C4-2B (cell line): ENCODE measurements at regions not wholly inside any gene's neighbourhood (a gene's known extent, or its start where the extent isn't known, plus 50 kb on each side); places are given as distances from the start of the nearest gene placed in this dataset.

Source experiments
- H3K27ac ChIP-seq: fragments of 450-650 bp; 2 replicates; pipeline ENCODE4 v1.5.1; 2017
- ZFX ChIP-seq: fragments of 450-650 bp; IDR thresholded peaks from 2 replicates; pipeline ENCODE4 v1.6.1; 2017
- TF ChIP-seq, protein P1 (sequence below): fragments of 450-650 bp; conservative IDR thresholded peaks from 2 replicates; pipeline ENCODE4 v1.5.1; 2017; ENCODE audit warnings: mild to moderate bottlenecking

DNA sequence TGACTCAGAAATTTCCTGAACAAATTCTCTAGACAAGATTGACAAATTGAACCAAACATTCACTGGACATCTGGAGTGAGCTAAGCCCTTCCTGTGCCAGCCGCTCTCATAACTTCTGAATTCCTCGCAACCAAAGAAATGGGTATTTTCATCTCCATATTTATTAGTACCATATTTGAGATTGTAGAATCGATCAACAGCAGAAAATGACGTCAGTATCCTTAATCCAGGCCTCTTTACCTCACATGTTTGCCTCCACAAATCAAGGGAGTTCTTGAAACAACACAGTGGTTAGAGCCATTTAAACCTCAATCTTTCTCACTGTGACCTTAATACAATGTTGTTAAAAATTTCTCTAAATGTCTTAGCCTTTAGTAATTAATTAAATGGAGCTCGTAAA is 735.6 kb upstream of the SORCS1 start:
- TF ChIP-seq, protein P1, sequence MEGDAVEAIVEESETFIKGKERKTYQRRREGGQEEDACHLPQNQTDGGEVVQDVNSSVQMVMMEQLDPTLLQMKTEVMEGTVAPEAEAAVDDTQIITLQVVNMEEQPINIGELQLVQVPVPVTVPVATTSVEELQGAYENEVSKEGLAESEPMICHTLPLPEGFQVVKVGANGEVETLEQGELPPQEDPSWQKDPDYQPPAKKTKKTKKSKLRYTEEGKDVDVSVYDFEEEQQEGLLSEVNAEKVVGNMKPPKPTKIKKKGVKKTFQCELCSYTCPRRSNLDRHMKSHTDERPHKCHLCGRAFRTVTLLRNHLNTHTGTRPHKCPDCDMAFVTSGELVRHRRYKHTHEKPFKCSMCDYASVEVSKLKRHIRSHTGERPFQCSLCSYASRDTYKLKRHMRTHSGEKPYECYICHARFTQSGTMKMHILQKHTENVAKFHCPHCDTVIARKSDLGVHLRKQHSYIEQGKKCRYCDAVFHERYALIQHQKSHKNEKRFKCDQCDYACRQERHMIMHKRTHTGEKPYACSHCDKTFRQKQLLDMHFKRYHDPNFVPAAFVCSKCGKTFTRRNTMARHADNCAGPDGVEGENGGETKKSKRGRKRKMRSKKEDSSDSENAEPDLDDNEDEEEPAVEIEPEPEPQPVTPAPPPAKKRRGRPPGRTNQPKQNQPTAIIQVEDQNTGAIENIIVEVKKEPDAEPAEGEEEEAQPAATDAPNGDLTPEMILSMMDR: no peak
- TF ChIP-seq ZFX: no peak
- H3K27ac ChIP-seq: no peak overlapping the region

DNA sequence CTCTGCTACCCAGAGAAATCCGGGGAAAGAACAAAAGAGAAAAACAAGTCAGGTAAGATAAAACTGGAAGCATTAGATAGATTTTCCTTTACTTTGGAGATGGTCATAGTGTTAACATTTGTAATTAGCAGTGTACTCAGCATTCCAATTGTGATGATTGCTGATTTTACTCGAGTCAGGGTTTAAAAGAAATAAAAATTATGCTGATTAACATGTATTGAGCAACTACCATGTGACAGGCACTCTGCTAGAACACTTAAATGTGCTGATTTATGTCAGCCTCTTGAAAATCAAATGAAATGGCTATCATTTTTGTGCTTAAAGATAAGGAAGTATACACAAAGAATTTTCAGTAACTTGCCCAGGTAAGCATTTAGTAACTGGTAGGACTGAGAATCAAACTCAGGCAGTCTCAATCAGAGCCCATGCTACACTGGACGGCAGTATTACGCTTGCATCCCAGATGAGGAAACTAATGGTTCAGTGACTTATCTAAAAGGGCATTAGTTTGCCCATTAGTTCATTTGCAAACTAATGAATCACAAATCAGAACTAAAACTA is 735.1 kb upstream of the SORCS1 start:
- TF ChIP-seq ZFX: no peak
- TF ChIP-seq, protein P1: no peak
- no peak overlapping the region for H3K27ac ChIP-seq

DNA sequence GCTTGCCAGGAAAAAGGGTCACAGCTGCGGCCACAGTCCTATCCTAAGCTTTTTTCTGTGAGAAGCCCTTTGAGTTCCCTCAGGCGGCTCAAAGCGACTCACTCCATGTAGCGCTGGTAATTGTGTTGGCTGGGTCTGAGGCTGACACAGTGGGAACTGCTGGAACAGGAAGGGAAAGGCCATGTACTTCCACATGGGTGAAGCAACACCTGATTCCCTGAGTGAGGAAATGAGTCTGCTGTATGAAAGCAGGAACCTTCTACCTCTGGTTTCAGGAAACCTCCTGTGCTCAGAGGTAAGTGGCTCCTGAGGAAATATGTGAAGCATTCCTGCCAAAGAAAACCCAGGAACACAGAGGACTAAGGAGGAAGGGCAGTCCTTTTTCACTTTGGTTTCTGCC is 734.6 kb upstream of the SORCS1 start:
- no peak for TF ChIP-seq ZFX
- TF ChIP-seq, protein P1: no peak

DNA sequence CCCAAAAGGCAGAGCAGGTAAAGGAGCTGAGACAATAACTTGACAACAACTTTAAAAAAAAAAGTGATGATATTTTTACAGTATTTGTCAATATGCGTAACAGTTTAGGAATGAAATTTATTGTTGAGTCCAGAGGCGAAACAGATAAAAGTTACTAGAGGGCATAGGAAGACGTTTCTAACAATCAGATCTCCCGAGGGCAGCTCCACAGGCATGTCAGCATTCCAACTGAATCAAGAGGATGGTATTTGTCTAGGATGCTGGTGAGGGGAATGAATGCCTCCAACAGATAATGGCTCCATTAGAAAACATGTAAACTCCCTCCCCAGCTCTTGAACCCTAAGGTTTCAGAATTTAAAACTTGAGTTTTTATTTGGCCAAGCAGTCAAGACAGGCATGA is 733.9 kb upstream of the SORCS1 start:
- H3K27ac ChIP-seq: no peak overlapping the region
- TF ChIP-seq, protein P1: no peak
- TF ChIP-seq ZFX: no peak

More for the DNA sequence above, 734.6 kb upstream of the SORCS1 start:
- H3K27ac ChIP-seq: no peak overlapping the region

DNA sequence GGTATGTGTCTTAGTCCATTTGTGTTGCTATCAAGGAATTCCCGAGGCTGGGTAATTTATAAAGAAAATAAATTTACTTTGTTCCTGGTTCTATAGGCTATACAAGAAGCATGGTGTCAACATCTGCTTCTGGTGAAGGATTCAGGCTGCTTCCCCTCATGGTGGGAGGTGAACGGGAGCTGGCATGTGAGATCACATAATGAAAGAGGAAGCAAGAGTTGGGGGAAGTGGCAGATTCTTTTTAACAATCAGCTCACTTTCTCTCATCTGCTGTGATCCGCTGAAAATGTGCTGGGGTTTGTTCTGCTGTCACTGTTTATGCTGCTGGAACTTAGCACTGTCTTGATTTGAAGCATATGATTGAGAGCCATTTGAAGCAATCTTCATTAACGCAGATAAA is 730.0 kb upstream of the SORCS1 start:
- H3K27ac ChIP-seq: no peak overlapping the region
- TF ChIP-seq, protein P1: no peak
- no peak for TF ChIP-seq ZFX

DNA sequence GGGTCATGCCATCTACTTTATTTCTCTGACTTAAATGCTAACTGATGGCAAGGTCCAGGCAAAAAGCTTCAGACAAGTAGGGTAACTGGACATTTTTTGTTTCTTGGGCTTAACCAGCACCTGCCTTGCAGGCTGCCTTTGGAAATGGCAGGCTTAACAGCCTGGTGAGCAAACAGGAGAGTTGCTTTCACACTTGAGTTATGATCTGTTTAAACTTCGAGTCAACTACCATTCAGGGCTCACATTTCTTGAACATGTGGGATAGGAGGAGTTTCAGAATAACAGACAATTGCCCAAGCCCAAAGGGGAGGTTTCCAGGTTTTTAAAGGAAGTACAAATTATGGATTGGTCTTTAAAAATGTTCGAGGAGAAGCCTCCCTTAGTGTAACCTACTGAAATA is 724.6 kb upstream of the SORCS1 start:
- no peak overlapping the region for H3K27ac ChIP-seq
- TF ChIP-seq ZFX: no peak
- TF ChIP-seq, protein P1: no peak

DNA sequence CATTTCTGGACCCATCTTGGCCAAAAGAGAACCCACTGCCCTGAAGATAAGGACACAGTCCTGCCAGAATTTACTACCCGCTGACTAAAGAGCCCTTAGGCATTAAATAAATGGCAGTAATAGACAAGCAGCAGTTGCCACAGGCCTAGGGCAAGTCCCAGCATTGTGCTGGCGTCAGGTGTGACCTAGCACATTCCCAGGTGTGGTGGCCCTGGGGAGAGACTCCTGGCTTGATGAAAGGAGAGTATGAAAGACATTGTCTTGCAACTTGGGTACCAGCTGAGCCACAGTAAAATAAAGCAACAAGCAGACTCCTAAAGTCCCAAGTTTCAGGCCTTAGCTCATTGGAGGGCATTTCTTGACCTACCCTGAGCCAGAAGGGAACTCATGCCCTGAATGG is 715.7 kb upstream of the SORCS1 start:
- H3K27ac ChIP-seq: no peak overlapping the region
- TF ChIP-seq ZFX: no peak
- TF ChIP-seq, protein P1: no peak
